Stimulated activated CD4-positive, alpha-beta T cell treated with anti-CD3 and anti-CD28 coated beads, Interleukin-4, amount 100 ng/mL, for 4 hours (primary cell): ENCODE measurements at regions not wholly inside any gene's neighbourhood (a gene's known extent, or its start where the extent isn't known, plus 50 kb on each side); places are given as distances from the start of the nearest gene placed in this dataset.
"Not testable (repeated sequence)": the region's sequence is repeated elsewhere in the genome, so short reads cannot be mapped to it uniquely, and the experiment has no call there.

Experiments
- DNase-seq, 2 experiments: peaks; one replicate each; pipeline ENCODE4 v3.0.0-alpha.2; 2020

GRCh38 chr2:22186261-22186828 is 1062.6 kb downstream of the TDRD15 start:
- DNase-seq: not testable (repeated sequence)

- DNase-seq: no peak
These were observed 1066.2 kb downstream of the TDRD15 start for GRCh38 chr2:22189893-22190480.

- DNase-seq: no peak
These were observed 1070.5 kb downstream of the TDRD15 start for GRCh38 chr2:22194218-22194617.

GRCh38 chr2:22196806-22197205 is 1073.0 kb downstream of the TDRD15 start:
- no peak for DNase-seq

GRCh38 chr2:22198381-22199283 is 1074.9 kb downstream of the TDRD15 start:
- no peak for DNase-seq

- no peak for DNase-seq
These were observed 1076.2 kb downstream of the TDRD15 start for GRCh38 chr2:22199994-22200393.

GRCh38 chr2:22209545-22209944 is 1085.8 kb downstream of the TDRD15 start:
- DNase-seq: no peak

GRCh38 chr2:22213237-22213636 is 1089.5 kb downstream of the TDRD15 start:
- DNase-seq: no peak

GRCh38 chr2:22215517-22215916 is 1091.7 kb downstream of the TDRD15 start:
- DNase-seq: no peak

- no peak for DNase-seq
These were observed 1094.1 kb downstream of the TDRD15 start for GRCh38 chr2:22217881-22218280.

- DNase-seq: no peak
These were observed 1097.2 kb downstream of the TDRD15 start for GRCh38 chr2:22221006-22221405.

- no peak for DNase-seq
These were observed 1115.2 kb downstream of the TDRD15 start for GRCh38 chr2:22238967-22239366.

GRCh38 chr2:22247466-22247865 is 1123.7 kb downstream of the TDRD15 start:
- no peak for DNase-seq

- no peak for DNase-seq
These were observed 1125.1 kb downstream of the TDRD15 start for GRCh38 chr2:22248851-22249250.

- DNase-seq: no peak
These were observed 1129.4 kb downstream of the TDRD15 start for GRCh38 chr2:22253171-22253570.

- DNase-seq: no peak
These were observed 1123.8 kb upstream of the KLHL29 start for GRCh38 chr2:22261165-22261564.

- DNase-seq: no peak
These were observed 1114.6 kb upstream of the KLHL29 start for GRCh38 chr2:22270341-22270740.

GRCh38 chr2:22273853-22274252 is 1111.1 kb upstream of the KLHL29 start:
- no peak for DNase-seq

- no peak for DNase-seq
These were observed 1110.3 kb upstream of the KLHL29 start for GRCh38 chr2:22274661-22275060.

- DNase-seq: no peak
These were observed 1108.3 kb upstream of the KLHL29 start for GRCh38 chr2:22276696-22277095.

- DNase-seq: no peak
These were observed 1105.4 kb upstream of the KLHL29 start for GRCh38 chr2:22279541-22279940.

- no peak for DNase-seq
These were observed 1103.9 kb upstream of the KLHL29 start for GRCh38 chr2:22281033-22281432.

- no peak for DNase-seq
These were observed 1102.8 kb upstream of the KLHL29 start for GRCh38 chr2:22282220-22282619.

GRCh38 chr2:22282916-22283315 is 1102.1 kb upstream of the KLHL29 start:
- no peak for DNase-seq
